Common myeloid progenitor, CD34-positive (primary cell): ENCODE measurements at regions not wholly inside any gene's neighbourhood (a gene's known extent, or its start where the extent isn't known, plus 50 kb on each side); places are given as distances from the start of the nearest gene placed in this dataset.

ENCODE experiments used
- CTCF ChIA-PET: fragments of 350-600 bp; sonication (Branson Sonifier 250); formaldehyde crosslinking; loops from one replicate; lab custom pipeline; 2021; ENCODE audit warnings: antibody characterized with exemption; lab: Charles Lee
- POLR2A ChIA-PET: fragments of 350-600 bp; sonication (Branson Sonifier 250); formaldehyde crosslinking; loops from one replicate; lab custom pipeline; 2021; ENCODE audit warnings: antibody characterized with exemption; lab: Charles Lee
- DNase-seq, 3 donors: peaks; one replicate each; pipeline versions ENCODE4 v3.0.0 to v3.0.0-alpha.2; 2013
- H3K27ac ChIP-seq, 2 experiments: 1 replicate in 1 of 2; 2 replicates in 1 of 2; pipeline ENCODE4 v1.7.0; 2013; ENCODE audit warnings: inconsistent platforms in 2 of 2, low read length in 2 of 2, mild to moderate bottlenecking in 2 of 2, low read depth in 1 of 2, moderate library complexity in 1 of 2; ENCODE audit not compliant: severe bottlenecking in 2 of 2, insufficient read depth in 1 of 2, poor library complexity in 1 of 2
- H3K27me3 ChIP-seq, 5 experiments: replicated peaks in 2 of 5; 1 replicate in 3 of 5; 2 replicates in 2 of 5; pipeline versions ENCODE4 v1.6.1 to v1.7.0; 2013; ENCODE audit warnings: low read length in 4 of 5, mild to moderate bottlenecking in 2 of 5, moderate library complexity in 2 of 5, inconsistent platforms in 1 of 5; ENCODE audit not compliant: insufficient read depth in 5 of 5, control insufficient read depth in 4 of 5
- H3K36me3 ChIP-seq, 4 experiments: 1 replicate in 2 of 4; 2 replicates in 2 of 4; pipeline versions ENCODE4 v1.6.1 to v1.7.0; 2013; ENCODE audit warnings: low read length in 3 of 4, control low read depth in 1 of 4, mild to moderate bottlenecking in 1 of 4; ENCODE audit not compliant: control insufficient read depth in 4 of 4, insufficient read depth in 4 of 4
- H3K4me1 ChIP-seq, 4 experiments: 1 replicate in 3 of 4; 2 replicates in 1 of 4; pipeline versions ENCODE4 v1.6.1 to v1.7.1; 2013; ENCODE audit warnings: low read length in 3 of 4, mild to moderate bottlenecking in 3 of 4, control low read depth in 1 of 4, inconsistent platforms in 1 of 4, moderate library complexity in 1 of 4; ENCODE audit not compliant: control insufficient read depth in 4 of 4, insufficient read depth in 4 of 4; ENCODE audit errors: control extremely low read depth in 1 of 4
- H3K4me3 ChIP-seq, 7 experiments: 1 replicate in 4 of 7; 2 replicates in 3 of 7; pipeline versions ENCODE4 v1.5.1 to v1.7.0; 2013; ENCODE audit warnings: mild to moderate bottlenecking in 7 of 7, low read length in 6 of 7, moderate library complexity in 6 of 7, inconsistent platforms in 2 of 7, low read depth in 2 of 7, control low read depth in 1 of 7; ENCODE audit not compliant: insufficient read depth in 4 of 7, control insufficient read depth in 1 of 7; ENCODE audit errors: extremely low read depth in 1 of 7
- H3K9me3 ChIP-seq, 5 experiments: 1 replicate in 4 of 5; 2 replicates in 1 of 5; pipeline versions ENCODE4 v1.6.1 to v1.7.1; 2013; ENCODE audit warnings: low read length in 4 of 5, mild to moderate bottlenecking in 2 of 5, inconsistent platforms in 1 of 5, low read depth in 1 of 5, moderate library complexity in 1 of 5; ENCODE audit not compliant: control insufficient read depth in 4 of 5, insufficient read depth in 2 of 5; ENCODE audit errors: control extremely low read depth in 1 of 5
- WGBS: methylation state at CpG from one replicate; pipeline ENCODE4 v1.1.5; 2013; ENCODE audit not compliant: insufficient coverage; 5-methylcytosine and 5-hydroxymethylcytosine counted together

DNA sequence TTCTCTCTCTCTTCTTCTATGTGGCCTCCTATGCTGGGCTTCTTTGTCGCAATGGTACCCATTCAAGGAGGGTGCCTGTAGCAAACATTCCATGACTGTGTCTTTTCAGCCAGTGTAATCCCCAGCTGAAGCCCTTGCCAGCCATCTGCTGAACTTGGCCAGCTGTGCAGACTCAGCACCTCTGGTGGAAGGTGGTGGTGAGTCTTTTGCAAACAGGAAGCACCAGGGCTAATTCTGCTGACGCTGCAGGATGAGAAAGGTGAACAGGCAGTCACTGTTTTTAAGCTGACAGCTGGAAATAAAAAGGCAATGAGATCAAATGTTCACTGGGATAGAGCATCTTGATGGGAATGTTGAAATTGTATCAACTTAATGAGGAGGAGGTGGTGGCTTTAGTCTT lies 298.7 kb upstream of the CLNK start:
- Histone ChIP-seq H3K36me3 (no peaks in the 10 kb centered on the region), H3K4me1 (peaks cover 19 to 26% (median 22%) of the 10 kb centered on the region in 4 experiments), H3K27ac (no peak overlapping the region), H3K9me3 (no peaks in the 10 kb centered on the region), H3K27me3 (no peaks in the 10 kb centered on the region), H3K4me3 (no peak overlapping the region)
- ChIA-PET POLR2A (no interaction called here), CTCF (no interaction called here)
- DNase-seq: peak; percentile 64 to 95 (median 95)
- 42% methylated on average over 2 of the region's 2 CpGs for WGBS

DNA sequence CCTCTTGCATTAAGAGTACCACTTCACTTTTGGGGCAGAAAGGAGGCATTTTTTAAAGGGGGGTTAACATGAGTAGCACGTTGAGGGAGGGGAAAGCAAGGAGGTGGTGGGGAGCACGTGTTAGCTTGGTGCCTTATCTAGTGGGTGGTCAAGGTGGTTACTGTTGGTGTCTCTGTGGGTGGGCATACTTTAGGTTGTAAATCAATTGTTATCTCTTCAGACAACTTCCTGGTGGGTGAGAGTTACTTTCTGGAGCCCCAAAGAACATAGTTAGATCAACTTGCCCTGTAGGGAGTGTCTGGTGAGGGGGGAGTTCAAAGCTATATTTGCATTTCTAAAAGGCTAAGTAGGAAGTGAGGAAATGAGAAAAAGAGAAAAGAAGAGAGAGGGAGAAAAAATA lies 297.7 kb upstream of the CLNK start:
- peak; percentile 5 to 46 (median 40) for DNase-seq
- H3K4me3 ChIP-seq: no peak overlapping the region
- H3K36me3 ChIP-seq: no peaks in the 10 kb centered on the region
- ChIA-PET POLR2A (no interaction called here), CTCF (no interaction called here)
- no peaks in the 10 kb centered on the region for H3K9me3 ChIP-seq
- no peak overlapping the region for H3K27ac ChIP-seq
- WGBS: 0% methylated on average over 2 of the region's 2 CpGs
- H3K27me3 ChIP-seq: no peaks in the 10 kb centered on the region
- H3K4me1 ChIP-seq: peaks cover 19 to 26% (median 22%) of the 10 kb centered on the region in 4 experiments

DNA sequence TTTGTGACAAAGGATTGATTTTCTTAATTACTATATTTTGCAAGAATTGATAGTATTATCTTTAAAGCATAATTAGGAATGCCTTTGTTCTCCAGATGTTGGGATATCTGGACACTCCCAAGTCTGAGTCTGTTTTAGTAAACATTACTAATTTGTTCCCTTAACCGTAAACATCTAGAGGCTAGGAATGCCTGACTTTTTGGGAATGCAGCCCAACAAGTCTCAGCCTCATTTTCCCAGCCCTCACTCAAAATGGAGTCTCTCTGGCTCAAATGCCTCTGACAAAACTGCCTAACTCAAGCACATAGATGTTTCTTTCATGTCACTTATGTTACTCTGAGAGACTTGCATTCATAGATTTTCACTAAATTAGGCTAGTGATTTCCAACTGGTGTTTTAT lies 297.0 kb upstream of the CLNK start:
- no peak overlapping the region for H3K4me3 ChIP-seq
- H3K4me1 ChIP-seq: peaks cover 19 to 26% (median 22%) of the 10 kb centered on the region in 4 experiments
- no CpG with 5 or more reads among the region's 1 CpG for WGBS
- DNase-seq: no peak
- H3K9me3 ChIP-seq: no peaks in the 10 kb centered on the region
- ChIA-PET CTCF (no interaction called here), POLR2A (no interaction called here)
- H3K36me3 ChIP-seq: no peaks in the 10 kb centered on the region
- no peak overlapping the region for H3K27ac ChIP-seq
- H3K27me3 ChIP-seq: no peaks in the 10 kb centered on the region

DNA sequence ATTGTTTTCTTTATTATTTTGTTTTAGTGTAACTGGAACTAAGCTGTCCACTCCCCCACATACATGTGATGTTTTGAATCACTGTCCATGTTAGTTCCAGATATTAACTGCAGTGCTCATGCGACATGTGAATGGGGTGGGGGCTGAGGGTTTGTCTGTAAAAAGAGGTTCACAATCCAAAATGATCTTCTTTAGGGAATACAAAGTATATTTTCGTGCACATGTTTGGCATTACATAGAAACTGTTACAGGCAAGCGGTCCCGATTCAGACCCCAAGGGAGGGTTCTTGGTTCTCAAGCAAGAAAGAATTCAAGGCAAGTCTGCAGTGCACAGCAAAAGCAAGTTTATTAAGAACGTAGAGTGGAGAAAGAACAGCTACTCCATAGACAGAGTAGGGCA lies 296.5 kb upstream of the CLNK start:
- peaks cover 19 to 26% (median 22%) of the 10 kb centered on the region in 4 experiments for H3K4me1 ChIP-seq
- ChIA-PET POLR2A (no interaction called here), CTCF (no interaction called here)
- no peak for DNase-seq
- no peak overlapping the region for H3K27ac ChIP-seq
- H3K4me3 ChIP-seq: no peak overlapping the region
- H3K36me3 ChIP-seq: no peaks in the 10 kb centered on the region
- no peaks in the 10 kb centered on the region for H3K9me3 ChIP-seq
- 100% methylated on average over 4 of the region's 5 CpGs for WGBS
- H3K27me3 ChIP-seq: no peaks in the 10 kb centered on the region

DNA sequence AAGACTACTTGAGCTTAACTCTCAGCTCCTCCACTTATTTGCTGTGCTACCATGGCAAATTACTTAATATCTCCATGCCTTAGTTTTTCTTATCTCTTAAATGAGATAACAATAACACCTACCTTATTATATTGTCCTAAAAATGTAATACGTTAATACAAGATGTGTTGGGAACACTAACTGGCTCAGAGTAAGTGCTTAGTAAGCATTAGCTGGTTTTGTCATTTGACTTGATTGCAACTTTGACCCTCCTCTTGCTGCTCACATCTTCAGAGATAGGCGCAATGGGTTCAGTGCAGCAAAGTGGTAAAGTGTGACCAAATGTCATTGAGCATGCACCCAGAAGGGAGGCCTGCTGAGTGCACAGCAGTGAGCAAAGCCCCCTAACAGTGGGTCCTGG lies 294.5 kb upstream of the CLNK start:
- POLR2A ChIA-PET: no interaction called here
- Histone ChIP-seq H3K9me3 (peaks cover 0 to 3% (median 0%) of the 10 kb centered on the region in 5 experiments), H3K27me3 (no peaks in the 10 kb centered on the region), H3K4me3 (no peak overlapping the region), H3K4me1 (peaks cover 17 to 25% (median 19%) of the 10 kb centered on the region in 4 experiments), H3K36me3 (no peaks in the 10 kb centered on the region), H3K27ac (no peak overlapping the region)
- no peak for DNase-seq
- CTCF ChIA-PET: no interaction called here
- 100% methylated on average over 1 of the region's 2 CpGs for WGBS

DNA sequence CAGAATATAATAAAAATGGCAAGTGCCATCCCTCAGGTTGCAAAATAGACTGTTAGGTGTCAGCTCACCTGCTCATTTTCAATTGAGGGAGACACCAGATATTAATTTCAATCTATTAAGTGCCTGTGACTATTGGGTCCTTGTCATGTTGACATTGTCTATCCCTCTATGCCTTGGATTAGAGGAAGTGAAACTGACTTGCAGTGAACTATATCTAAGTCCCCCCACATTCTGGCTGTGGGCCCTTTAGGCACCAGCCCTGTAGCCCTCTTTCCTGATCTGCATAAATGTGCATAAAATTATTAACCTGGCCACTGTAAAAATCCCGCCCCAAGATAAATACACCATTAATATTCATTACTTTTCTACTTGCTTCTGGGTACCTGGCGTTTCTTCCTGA lies 293.0 kb upstream of the CLNK start:
- Histone ChIP-seq H3K27me3 (no peaks in the 10 kb centered on the region), H3K4me1 (peaks cover 5 to 20% (median 14%) of the 10 kb centered on the region in 4 experiments), H3K36me3 (no peaks in the 10 kb centered on the region), H3K9me3 (peaks cover 0 to 3% (median 0%) of the 10 kb centered on the region in 5 experiments), H3K4me3 (no peak overlapping the region), H3K27ac (no peak overlapping the region)
- CTCF ChIA-PET: no interaction called here
- 100% methylated on average over 2 of the region's 2 CpGs for WGBS
- POLR2A ChIA-PET: no interaction called here
- DNase-seq: peak in 2 of 3 donors; percentile 43 to 54

DNA sequence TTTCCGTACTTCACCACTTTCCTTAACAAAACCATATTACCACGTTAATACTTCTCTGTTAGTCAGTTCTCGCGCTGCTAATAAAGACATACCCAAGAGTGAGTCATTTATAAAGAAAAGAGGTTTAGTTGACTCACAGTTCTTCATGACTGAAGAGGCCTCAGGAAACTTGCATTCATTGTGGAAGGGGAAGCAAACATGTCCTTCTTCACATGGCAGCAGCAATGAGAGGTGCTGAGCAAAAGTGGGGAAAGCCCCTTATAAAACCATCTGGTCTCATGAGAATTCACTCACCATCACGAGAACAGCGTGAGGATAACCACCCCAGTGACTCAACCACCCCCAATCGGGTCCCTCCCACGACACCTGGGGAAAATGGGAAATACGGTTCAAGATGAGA lies 289.8 kb upstream of the CLNK start:
- no peak overlapping the region for H3K4me3 ChIP-seq
- no peak overlapping the region for H3K27ac ChIP-seq
- H3K4me1 ChIP-seq: peaks cover 0 to 13% (median 9%) of the 10 kb centered on the region in 4 experiments
- ChIA-PET POLR2A (no interaction called here), CTCF (no interaction called here)
- DNase-seq: peak in 2 of 3 donors; percentile 66 to 78
- peaks cover 0 to 3% (median 0%) of the 10 kb centered on the region in 5 experiments for H3K9me3 ChIP-seq
- H3K36me3 ChIP-seq: no peaks in the 10 kb centered on the region
- H3K27me3 ChIP-seq: no peaks in the 10 kb centered on the region
- 93% methylated on average over 6 of the region's 9 CpGs for WGBS
